ENCODE measurements at regions not wholly inside any gene's neighbourhood (a gene's known extent, or its start where the extent isn't known, plus 50 kb on each side); places are given as distances from the start of the nearest gene placed in this dataset.

- TF ChIP-seq, protein P1, sequence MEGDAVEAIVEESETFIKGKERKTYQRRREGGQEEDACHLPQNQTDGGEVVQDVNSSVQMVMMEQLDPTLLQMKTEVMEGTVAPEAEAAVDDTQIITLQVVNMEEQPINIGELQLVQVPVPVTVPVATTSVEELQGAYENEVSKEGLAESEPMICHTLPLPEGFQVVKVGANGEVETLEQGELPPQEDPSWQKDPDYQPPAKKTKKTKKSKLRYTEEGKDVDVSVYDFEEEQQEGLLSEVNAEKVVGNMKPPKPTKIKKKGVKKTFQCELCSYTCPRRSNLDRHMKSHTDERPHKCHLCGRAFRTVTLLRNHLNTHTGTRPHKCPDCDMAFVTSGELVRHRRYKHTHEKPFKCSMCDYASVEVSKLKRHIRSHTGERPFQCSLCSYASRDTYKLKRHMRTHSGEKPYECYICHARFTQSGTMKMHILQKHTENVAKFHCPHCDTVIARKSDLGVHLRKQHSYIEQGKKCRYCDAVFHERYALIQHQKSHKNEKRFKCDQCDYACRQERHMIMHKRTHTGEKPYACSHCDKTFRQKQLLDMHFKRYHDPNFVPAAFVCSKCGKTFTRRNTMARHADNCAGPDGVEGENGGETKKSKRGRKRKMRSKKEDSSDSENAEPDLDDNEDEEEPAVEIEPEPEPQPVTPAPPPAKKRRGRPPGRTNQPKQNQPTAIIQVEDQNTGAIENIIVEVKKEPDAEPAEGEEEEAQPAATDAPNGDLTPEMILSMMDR (IDR thresholded peaks at IDR 0.05) = no peak
- TF ChIP-seq POLR2AphosphoS5 (IDR thresholded peaks at IDR 0.05) (no peak), EP300 (IDR thresholded peaks at IDR 0.05) (no peak), POLR2A (IDR thresholded peaks at IDR 0.05) (no peak)
These were observed 420.2 kb downstream of the SLC6A15 start for GRCh38 chr12:84492351-84492883.
